Bone marrow (tissue), 2 donors: ENCODE measurements at regions not wholly inside any gene's neighbourhood (a gene's known extent, or its start where the extent isn't known, plus 50 kb on each side); places are given as distances from the start of the nearest gene placed in this dataset.

Experiments used
- DNase-seq, 2 donors: peaks; one replicate each; lab custom pipeline; 2025; lab: John Stamatoyannopoulos, UW

DNA sequence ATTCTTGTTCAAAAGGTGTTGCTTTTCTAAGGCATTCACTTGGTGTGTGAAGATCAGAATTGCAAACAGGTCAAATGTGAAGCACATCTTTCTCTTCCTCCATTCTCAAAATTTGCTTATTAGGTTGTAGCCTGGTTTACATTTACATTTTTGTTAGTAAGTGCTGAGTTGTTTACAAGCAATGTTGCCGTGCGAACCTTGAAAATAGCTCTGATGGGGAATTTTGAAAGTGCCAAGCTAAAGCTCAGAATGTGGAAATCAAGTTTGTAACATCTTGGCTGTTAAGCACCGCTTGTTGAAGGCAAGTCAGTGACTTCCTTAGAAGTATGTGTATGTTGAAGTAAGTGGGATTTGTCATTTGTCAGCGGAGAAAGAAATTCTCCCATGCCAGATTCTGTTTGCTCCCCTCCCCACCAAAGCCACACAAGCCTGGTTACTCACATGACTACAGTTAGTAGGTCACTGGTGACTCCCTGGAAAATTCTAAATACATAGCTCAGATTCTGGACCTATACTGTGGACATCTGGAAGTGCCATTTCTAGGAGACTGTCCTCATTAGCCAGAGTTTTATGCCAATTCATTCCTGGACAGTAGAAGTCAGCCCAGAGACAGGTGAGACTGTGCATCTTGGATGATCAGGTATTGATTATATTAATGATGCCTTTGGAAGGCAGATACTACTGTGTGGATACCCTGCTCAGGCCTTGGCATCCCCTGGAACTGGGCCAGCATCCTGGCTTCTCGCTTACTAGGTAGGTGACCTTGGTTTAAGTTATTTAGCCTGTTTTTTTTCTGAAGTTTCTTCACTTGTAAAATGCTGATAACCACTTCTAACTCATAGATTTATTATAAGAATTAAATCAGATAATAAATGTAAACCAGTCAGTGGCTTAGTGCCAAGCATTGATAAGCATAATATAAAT, 390.6 kb upstream of the SEMA6D start:
- no peak for DNase-seq

DNA sequence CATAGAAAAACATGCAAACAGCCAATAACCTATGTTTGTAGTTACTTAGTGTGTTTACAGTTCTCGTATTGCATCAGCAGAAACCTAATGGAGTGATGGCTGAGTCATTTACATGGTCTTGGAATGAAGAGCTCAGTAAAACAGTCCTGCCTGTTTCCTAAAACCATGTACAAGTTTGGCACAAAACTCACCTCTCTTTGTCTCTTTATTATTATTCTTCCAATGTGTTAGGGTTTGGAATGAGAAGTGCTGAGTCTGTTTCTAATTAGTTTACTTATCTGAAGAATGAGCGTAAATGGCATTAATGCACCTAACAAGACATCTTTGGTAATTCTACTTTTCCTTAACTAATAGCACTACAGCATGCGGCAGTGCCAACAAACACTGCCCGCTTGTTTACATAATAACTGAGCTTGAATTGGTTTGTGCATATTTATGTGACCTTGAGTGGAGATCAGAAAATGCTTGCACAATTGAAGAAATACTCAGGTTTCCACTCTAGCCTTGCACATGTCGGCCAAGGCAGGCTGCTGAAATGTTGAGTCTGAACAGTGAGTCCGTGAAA, 385.4 kb upstream of the SEMA6D start:
- no peak for DNase-seq

DNA sequence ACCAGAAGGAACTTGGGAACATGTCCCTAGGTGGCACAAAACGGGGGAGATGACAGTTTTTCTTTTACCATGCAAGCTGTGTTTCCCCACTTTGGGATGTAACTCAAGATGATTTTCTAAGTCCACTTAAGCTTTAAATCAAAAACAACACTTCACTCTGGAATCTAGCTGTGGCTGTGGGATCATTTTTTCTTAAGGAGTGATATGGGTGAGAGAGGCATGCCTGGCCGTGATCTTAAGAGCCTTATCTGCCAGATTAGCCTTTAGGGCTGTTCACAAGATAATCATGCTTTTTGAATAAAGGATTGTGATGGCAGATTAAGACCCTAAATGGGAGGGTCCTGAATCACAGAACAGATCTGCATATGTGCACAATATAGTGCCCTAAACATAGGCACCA, 384.8 kb upstream of the SEMA6D start:
- DNase-seq = no peak

DNA sequence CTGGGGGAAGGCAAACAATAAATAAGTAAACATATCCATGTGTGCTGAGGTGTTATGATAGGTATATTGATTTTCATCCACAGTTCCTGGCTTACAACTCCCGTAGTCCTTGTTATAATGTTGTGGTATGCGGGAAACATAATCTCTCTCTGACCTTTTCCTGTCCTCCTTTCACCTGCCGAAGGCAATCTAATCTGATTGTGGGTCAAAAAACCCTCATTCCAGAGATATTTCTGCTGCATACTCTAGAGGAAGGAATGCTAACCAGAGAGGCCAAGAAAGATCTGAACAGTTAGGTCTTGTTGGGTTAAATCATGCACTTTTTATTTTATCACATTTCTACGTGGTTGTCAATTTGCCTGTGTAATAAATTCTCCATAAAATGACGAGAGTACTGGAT, 383.6 kb upstream of the SEMA6D start:
- no peak for DNase-seq

DNA sequence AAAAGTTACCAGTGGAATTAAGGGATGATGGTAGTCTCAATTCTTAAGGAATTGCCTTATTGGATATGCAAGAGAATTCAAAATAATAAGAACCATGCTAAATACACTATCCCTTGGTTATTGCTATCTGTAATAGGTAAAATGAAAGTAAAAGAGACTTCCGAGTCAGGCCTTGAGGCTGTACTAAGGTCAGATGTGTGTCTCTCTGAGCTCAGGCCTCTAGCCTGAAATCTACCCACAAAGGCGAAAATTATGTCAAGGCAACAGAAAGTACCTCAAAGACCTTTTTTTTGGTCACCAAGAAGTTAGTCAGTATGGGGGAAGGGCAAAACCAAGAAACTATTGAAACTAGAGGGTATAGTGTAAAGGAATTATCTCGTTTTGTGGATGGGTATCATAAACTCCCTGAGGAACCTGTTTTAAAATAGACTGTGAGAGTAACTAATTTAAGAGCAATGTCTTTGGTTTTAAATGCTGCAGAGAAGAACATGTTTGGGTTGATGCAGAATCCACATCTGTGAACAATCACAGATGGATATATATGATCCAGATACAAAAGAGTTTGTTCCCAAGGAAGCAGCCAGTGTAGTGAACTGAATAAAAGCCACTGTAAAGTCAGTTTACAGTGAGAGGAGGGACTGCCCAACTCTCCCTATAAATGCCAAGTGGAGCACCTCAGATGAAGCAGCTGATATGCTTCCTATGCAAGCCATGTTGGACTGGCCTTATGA, 382.3 kb upstream of the SEMA6D start:
- DNase-seq = no peak

DNA sequence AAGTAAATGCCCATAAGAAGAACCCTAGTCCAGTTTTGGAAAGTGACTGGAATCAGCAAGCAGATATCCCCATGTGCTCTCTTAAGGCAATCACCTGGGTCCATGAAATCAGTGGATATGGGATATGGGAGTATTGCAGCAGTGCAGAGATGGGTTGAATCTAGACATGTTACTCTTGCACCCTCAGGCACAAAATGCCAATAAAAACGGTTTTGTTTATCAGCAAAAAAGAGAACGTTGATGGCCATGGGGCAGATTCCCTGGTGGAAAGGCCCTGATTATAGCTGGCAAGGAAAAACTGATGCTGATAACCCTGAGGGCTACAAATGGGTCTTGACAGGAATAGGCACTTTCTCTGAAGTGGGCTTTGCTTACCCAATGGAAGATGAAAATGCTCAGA, 380.2 kb upstream of the SEMA6D start:
- DNase-seq = no peak

DNA sequence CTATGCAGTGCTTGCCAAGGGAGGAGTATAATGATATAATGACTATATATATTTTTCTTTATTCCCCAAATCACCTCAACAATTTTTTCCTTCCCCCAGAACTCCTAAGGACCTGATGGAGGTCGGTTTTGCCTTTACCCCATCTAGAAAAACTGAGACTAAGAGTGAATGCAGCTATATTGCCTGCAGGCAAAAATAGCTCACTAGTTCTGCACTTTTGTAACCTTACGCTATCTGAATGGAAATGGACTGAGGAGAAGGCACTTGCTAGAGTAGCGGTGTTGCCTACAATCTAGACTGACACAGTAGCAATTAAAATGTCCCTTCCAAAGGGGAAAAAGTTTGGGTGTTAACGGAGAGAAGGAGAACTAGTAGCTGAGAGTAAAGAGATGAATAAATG, 379.5 kb upstream of the SEMA6D start:
- no peak for DNase-seq

DNA sequence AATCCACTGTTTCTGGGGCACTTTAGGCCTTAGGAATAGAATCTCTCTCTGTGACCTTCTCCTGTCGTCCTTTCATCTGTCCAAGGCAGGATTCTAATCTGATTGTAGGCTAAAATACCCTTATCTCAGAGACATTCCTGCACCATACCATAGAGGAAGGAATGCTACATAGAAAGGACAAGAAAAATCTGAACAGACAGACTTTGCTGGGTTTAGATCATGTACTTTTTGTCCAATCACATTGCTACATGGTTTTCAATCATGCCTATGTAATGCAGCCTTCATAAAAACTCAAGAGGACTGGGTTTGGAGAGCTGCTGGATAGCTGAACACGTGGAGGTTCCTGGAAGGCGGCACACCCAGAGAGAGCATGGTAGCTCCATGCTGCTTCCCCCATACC, 378.5 kb upstream of the SEMA6D start:
- DNase-seq = no peak

DNA sequence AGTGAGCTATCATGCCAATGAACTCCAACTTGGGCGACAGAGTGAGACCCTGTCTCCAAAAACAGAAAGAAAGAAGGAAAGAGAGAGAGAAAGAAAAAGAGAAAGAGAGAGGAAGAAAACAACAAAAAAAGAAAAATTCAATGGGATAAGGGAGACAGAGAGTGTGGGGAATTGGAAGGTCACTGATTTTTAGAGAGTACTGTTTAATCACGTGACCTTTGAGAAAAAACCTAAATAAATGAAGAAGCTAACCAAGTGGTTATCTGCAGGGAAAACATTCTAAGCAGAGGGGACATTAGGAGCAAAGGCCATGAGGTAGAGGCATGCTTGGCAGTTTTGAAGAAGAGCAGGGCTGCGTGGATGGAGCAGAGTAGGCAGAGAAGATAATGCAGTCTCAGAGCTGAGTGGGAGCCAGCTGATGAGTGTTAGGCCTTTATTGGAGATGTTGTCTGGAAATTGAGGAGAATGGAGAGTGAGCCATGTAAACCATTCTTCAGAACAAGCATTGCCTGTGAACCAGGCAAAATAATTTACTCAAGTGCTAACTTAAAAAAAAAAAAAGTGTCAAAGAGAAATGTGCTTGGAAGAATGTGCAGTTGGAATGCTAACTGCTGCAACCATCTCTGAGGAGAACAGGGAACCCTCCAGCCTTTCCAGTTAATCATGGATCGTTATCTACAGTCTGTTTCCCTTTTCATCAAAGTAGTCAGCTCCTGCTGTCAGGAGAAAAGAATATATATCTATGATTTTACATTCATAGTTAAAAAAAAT, 377.3 kb upstream of the SEMA6D start:
- no peak for DNase-seq

DNA sequence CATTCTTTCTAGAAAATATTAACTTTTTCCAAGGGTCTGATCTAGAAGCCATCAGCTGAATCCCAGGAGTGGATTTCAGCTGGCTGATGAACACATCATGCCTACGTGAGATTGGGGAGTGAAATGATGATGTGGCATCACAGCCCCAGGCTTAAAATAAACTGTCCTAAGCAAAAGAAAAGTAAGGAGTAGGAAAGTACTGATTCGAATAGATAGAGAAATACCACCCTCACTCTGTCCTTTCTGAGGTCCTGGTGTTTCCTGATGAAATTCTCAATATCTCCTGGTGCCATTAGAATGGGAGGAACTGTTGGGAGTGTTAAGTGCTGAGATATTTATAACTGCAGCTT, 376.8 kb upstream of the SEMA6D start:
- no peak for DNase-seq

DNA sequence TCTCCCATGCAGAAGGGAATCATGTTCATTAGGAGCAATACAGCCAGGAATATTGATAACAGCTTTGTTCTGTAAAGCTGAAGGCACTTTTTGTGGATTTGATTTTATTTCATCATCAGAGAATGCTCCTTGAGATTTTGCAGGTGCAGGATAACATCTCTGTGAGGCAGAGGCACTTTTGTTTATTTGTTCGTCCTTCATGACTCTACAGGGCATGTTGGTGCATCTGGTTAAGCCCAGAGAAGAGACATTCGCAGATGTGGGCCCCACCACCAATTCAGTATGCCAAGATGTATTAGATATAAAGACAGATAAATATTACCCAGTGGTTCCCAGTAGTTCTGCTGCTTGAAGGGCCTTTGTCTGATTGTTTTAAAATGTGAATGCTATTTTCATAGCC, 368.1 kb upstream of the SEMA6D start:
- no peak for DNase-seq

DNA sequence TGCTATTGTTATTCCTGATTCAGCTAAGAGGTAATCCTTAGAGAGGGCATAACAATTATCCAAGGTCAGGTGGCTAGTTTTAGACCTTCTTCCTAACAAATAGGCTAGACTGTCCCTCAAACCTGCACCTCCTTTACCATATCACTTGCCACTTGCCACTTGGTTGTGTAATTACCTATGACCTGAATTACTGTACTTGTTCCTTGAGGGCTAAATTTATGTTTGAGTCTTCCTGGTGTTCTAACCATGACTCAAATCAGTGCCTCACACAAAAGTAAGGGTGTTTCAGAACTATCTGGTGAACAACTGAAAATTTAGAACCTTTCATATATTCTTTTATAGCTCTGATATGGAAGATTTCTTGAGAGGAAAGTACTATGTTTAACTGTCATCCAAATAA, 365.8 kb upstream of the SEMA6D start:
- no peak for DNase-seq

DNA sequence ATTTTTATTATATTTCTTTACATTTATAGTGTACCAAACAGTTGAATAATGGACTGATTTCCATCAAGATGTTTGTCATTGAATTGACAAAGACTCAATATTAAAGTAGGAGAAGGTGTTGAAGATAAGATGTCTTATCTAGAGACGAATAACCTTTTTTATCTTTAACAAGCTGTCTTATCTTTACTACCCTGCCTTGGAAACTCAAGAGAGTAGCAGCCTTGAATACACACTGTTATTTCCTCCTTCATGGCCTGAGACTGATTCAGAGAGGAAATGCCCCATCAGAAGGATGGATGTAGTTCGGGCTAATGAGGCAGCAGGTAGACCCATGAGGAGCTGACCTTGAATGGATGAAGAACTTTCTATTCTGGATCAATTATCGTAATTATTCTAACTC, 365.1 kb upstream of the SEMA6D start:
- DNase-seq = no peak

DNA sequence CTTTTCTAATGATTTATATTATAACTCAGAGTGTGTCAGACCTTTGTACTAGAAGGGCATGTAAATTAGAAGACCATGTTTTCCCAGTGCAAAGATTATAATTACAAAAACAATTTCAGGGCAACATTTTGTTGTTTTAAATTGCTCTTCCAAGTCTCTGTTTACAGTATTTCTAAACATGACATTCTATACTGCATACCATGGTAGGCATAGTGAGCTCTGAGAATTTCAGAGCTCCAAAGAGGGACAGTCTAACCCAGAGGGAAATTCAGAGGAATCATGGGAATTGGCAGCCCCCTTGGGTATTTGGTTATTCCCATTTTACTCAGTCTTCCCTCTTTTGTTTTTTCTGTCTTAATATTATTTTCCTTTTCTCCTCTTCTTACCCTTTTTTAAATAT, 361.5 kb upstream of the SEMA6D start:
- DNase-seq = no peak

DNA sequence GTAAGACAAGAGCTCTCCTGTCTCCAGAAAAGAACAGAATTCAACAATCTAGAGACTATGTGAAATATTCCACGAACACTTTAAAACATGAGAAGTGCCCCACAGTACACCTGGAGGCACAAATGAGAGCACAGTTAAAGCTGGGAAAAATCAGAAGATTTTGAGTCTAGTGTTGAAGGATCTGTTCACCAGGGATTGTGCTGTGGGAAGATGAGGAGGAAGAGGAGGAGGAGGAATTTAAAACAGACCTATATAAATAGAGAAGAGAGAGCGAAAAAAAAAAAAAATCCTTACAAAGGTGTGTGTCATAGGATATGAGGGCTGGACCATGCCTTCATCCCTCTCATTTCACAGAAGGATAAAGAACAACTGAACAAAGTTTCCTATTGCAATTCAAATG, 361.0 kb upstream of the SEMA6D start:
- DNase-seq = no peak

DNA sequence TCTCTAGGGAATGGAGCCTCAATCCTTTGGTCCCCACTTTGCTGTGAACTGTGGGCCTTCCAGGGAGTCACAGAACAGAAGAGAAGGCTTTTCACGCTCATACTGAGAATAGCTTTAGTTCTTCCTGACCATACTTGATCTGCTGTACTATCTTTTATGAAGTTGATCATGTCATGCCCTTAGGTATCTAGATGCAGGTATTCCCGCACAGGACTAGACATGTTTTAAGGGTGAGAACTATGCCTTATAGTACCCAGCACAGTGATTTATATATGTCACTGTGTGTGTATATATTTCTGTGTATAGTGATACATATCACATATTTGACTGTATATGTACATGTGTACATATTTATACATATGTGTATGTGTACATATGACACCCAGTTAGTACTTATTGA, 358.4 kb upstream of the SEMA6D start:
- no peak for DNase-seq

DNA sequence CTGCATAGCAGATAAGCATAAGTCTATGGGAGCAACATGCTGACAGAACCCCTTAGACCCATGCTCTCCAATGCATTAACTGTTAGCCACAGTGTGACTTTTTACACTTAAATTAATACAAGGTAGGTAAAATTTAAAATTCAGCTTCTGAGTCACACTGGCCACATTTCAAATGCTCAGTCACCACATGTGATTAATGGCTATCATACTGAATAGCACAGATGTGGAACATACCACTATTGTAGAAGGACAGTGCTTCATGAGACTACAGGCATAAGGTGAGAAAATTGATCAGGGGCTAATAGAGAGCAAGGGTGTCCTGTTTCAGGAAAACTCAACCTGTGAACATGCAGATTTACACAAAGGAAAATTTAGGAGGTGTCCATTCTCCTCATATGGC, 357.0 kb upstream of the SEMA6D start:
- DNase-seq = no peak

DNA sequence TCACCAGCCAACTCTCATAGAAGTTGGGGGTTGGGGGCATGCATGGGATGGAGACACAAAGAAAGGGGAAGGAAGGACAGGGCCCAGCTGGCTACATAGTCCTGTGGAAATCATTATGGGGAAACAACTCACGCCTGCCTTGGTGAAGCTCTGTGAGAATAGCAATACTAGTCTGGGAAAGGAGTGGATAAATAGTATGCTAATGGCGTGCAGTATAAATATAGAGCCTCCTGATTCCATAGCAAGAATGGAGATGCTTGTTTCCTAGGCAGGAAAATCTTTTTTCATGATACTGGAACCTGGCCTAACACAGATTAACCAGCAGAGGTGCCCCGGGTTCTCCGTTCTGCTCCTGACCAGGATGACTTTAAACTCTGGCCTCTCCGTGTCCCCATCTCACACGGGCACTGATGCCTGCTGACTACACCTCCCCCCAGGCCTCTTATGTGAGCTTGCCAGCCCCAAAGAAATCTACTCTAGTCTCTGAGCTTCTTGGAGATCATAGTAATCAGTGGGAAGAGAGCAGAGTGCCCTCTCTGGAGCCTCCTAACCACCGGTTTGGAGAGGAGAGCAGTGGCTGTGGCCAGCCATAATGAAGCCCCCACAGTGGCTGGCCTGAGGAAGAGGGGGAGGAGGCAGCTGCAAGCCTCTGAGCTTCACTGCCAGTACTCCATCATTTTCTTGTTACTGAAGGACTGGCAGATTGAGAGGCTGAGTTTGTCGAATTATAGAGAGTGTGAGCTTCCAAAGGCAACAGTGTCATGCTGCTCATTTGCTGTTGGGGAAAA, 355.0 kb upstream of the SEMA6D start:
- DNase-seq = no peak

DNA sequence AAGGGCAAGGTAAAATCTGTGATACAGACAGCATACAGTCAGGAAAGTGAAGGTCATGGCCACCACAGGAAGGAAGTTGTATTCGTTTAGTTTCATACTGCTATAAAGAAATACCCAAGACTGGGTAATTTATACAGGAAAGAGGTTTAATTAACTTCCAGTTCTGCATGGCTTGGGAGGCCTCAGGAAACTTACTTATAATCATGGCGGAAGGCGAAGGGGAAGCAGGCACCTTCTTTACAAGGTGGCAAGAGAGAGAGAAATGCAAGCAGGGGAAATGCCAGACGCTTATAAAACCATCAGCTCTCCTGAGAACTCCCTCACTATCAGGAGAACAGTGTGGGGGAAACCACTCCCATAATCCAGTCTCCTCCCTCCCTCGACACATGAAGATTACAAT, 353.7 kb upstream of the SEMA6D start:
- DNase-seq = no peak

DNA sequence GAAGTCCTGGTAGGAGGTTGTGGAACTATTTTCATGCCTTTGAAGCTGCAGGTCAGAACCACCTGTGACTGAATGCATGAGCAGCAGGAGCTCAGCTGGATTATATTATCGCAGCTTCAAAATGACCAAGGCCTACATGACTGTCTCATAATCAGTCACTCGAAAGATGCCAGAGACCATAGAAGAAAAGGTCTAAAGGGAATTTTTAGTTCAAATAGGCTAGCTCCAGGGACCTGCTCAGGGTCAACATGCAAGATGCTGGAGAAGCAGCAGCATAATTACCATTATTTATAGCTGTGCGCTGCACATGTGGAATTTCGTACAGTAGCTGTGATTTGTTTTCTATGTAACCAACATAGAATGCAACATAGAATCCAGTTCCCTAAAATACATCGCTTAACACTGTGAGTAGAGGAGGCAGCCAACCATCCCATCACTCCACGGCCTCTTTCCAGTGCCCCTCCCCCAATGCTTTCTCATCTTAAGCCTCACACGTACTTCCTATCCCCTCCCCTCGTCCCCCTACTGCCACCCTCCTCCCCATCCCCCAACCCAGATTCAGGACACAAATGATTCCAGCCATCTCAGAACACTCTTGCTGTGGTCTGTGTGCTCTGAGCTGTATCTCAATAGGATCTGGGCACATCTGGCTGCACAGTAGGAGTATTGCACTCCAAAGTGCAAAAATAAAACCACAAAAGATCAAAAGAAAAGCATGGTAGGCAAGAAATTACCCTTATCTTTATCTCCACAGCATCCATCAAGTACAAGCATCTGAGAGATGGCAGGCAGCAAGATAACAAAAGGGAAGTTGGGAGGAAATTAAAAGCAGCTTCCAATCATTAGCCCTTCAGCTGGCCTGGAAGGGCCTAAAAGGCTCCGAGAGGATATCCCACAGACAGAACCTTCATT, 352.8 kb upstream of the SEMA6D start:
- DNase-seq = no peak

DNA sequence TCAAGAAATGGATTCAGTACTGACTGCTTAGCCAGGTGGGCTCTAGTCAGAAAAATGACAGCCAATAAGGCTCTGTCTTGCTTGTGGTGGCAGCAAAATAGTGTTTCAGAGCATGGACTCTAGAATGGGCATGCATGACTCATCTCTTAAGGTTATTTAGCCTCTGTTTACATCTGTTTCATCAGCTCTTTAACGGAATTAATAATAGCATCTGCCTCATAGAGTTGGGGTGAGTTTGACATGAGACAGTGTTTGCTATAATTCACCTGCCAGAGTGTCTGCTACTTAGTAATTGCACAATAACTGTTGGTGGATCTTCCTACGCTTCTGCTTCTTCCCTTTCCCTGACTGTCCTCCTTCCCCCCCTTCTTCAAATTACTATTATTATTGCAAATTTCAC, 350.4 kb upstream of the SEMA6D start:
- no peak for DNase-seq
